Panc1 (cell line): ENCODE measurements at regions not wholly inside any gene's neighbourhood (a gene's known extent, or its start where the extent isn't known, plus 50 kb on each side); places are given as distances from the start of the nearest gene placed in this dataset.

Source experiments
- ATAC-seq: fragments of 200-7000 bp; cut with Tn5 transposase; 2 replicates; pipeline ENCODE4 v1.9.1; 2020; ENCODE audit warnings: mild to moderate bottlenecking, moderate library complexity
- BruUV-seq: library from RNA; stranded (reverse); fragments of 400-500 nt; replicated peaks from 2 replicates; lab custom pipeline; 2021; lab: Mats Ljungman, UMichigan
- CTCF ChIA-PET: fragments of 300-600 bp; sonication (Branson Sonifier 250); formaldehyde crosslinking; loops from one replicate; lab custom pipeline; 2022; ENCODE audit warnings: antibody characterized with exemption; lab: Charles Lee
- POLR2A ChIA-PET: fragments of 300-600 bp; sonication (Branson Sonifier 250); formaldehyde crosslinking; loops from one replicate; lab custom pipeline; 2022; ENCODE audit warnings: antibody characterized with exemption; lab: Charles Lee
- DNase-seq: peaks from one replicate; pipeline ENCODE4 v3.0.0-alpha.2; 2010; ENCODE audit warnings: low read depth, low spot score
- H3K27ac ChIP-seq: 2 replicates; pipeline ENCODE4 v1.5.1; 2011; ENCODE audit warnings: mild to moderate bottlenecking, low read length, inconsistent platforms
- H3K27me3 ChIP-seq: fragments of 200-500 bp; sonication (Bioruptor generic); 2 replicates; pipeline ENCODE4 v1.6.0; 2014; ENCODE audit warnings: low read length, inconsistent platforms; ENCODE audit not compliant: control insufficient read depth, insufficient read depth
- H3K36me3 ChIP-seq: fragments of 200-500 bp; sonication (Bioruptor generic); 2 replicates; pipeline ENCODE4 v1.5.1; 2014; ENCODE audit warnings: inconsistent platforms, mild to moderate bottlenecking, low read length, moderate library complexity; ENCODE audit not compliant: control insufficient read depth, insufficient read depth
- H3K4me1 ChIP-seq: 2 replicates; pipeline ENCODE4 v1.5.1; 2011; ENCODE audit warnings: inconsistent platforms, mild to moderate bottlenecking, low read length, moderate library complexity; ENCODE audit not compliant: control insufficient read depth, insufficient read depth
- H3K4me3 ChIP-seq, 2 experiments: 2 replicates each; pipeline ENCODE4 v1.5.1; 2011 to 2012; ENCODE audit warnings: low read depth in 2 of 2, low read length in 2 of 2, mild to moderate bottlenecking in 2 of 2, inconsistent platforms in 1 of 2, moderate library complexity in 1 of 2
- H3K9me3 ChIP-seq: fragments of 200-500 bp; sonication (Bioruptor generic); 2 replicates; pipeline ENCODE4 v1.5.1; 2014; ENCODE audit warnings: low read depth, mild to moderate bottlenecking, inconsistent platforms, low read length, moderate library complexity; ENCODE audit not compliant: control insufficient read depth, insufficient read depth
- POLR2AphosphoS5 ChIP-seq: IDR thresholded peaks from 2 replicates; pipeline ENCODE4 v1.6.1; 2012; ENCODE audit warnings: mild to moderate bottlenecking, low read depth, low read length, moderate library complexity
- SIN3A ChIP-seq: IDR thresholded peaks from 2 replicates; pipeline ENCODE4 v1.6.1; 2012; ENCODE audit warnings: low read depth, mild to moderate bottlenecking, low read length, moderate library complexity, borderline replicate concordance; ENCODE audit not compliant: insufficient read depth
- TCF7L2 ChIP-seq: IDR thresholded peaks from 2 replicates; pipeline ENCODE4 v1.6.1; 2011; ENCODE audit warnings: mild to moderate bottlenecking, low read depth, low read length, inconsistent platforms
- in situ Hi-C: cut with HindIII; loops from 2 replicates; pipeline ENCODE4 v1.10.0; 2016; ENCODE audit warnings: low sequenced_read_pairs, low pct_unique_long_range_greater_than_20kb
- intact Hi-C: fragments of 100-400 bp; cut with micrococcal nuclease; formaldehyde crosslinking; loops from one replicate; pipeline ENCODE4 v1.10.0; 2022; ENCODE audit not compliant: unreplicated experiment
- TF ChIP-seq, protein P1 (sequence below): fragments of 450-650 bp; IDR thresholded peaks from 2 replicates; pipeline ENCODE4 v1.5.1; 2017; ENCODE audit warnings: mild to moderate bottlenecking
- TF ChIP-seq, protein P2 (sequence below), 2 experiments: IDR thresholded peaks; 2 replicates each; pipeline ENCODE4 v1.6.1; 2011 to 2012; ENCODE audit warnings: low read depth in 2 of 2, control low read depth in 1 of 2, low read length in 1 of 2, mild to moderate bottlenecking in 1 of 2, moderate library complexity in 1 of 2; ENCODE audit not compliant: insufficient read depth in 1 of 2

DNA sequence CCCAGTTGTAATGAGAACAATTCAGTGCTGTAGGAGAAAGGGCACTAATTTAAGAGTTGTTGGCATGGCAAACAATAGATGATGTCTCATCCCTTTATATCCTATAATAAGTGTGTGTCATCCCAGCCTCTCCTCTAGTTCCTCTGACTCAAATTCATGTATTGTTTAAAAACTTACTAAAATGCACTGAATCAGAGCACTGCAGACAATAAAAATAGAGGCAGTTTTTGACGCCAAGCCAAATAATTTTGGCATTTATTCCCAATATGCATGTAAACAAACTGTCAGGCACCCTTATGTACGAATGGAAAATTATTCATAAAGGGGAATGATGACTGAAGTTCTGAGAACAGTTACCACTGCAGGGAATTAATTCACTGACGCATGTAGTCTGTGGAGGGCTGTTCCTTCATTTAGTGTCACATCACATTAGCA lies 57.9 kb upstream of the TMX1 start:
- Histone ChIP-seq H3K4me3 (no peak overlapping the region), H3K27ac (no peak overlapping the region), H3K27me3 (peaks cover 3% of the 10 kb centered on the region; the same call in 1 of the 2 replicates), H3K9me3 (no peaks in the 10 kb centered on the region), H3K4me1 (no peaks in the 10 kb centered on the region), H3K36me3 (no peaks in the 10 kb centered on the region; the same call in 1 of the 2 replicates)
- intact Hi-C loops (no loop called here), in situ Hi-C loops (no loop called here)
- CTCF ChIA-PET: no interaction called here
- BruUV-seq: no TSS peak
- POLR2A ChIA-PET: no interaction called here
- ATAC-seq: no peak
- no peak for DNase-seq
- TF ChIP-seq POLR2AphosphoS5 (no peak), TCF7L2 (no peak), SIN3A (no peak)
- TF ChIP-seq, protein P1, sequence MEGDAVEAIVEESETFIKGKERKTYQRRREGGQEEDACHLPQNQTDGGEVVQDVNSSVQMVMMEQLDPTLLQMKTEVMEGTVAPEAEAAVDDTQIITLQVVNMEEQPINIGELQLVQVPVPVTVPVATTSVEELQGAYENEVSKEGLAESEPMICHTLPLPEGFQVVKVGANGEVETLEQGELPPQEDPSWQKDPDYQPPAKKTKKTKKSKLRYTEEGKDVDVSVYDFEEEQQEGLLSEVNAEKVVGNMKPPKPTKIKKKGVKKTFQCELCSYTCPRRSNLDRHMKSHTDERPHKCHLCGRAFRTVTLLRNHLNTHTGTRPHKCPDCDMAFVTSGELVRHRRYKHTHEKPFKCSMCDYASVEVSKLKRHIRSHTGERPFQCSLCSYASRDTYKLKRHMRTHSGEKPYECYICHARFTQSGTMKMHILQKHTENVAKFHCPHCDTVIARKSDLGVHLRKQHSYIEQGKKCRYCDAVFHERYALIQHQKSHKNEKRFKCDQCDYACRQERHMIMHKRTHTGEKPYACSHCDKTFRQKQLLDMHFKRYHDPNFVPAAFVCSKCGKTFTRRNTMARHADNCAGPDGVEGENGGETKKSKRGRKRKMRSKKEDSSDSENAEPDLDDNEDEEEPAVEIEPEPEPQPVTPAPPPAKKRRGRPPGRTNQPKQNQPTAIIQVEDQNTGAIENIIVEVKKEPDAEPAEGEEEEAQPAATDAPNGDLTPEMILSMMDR: no peak
- TF ChIP-seq, protein P2, sequence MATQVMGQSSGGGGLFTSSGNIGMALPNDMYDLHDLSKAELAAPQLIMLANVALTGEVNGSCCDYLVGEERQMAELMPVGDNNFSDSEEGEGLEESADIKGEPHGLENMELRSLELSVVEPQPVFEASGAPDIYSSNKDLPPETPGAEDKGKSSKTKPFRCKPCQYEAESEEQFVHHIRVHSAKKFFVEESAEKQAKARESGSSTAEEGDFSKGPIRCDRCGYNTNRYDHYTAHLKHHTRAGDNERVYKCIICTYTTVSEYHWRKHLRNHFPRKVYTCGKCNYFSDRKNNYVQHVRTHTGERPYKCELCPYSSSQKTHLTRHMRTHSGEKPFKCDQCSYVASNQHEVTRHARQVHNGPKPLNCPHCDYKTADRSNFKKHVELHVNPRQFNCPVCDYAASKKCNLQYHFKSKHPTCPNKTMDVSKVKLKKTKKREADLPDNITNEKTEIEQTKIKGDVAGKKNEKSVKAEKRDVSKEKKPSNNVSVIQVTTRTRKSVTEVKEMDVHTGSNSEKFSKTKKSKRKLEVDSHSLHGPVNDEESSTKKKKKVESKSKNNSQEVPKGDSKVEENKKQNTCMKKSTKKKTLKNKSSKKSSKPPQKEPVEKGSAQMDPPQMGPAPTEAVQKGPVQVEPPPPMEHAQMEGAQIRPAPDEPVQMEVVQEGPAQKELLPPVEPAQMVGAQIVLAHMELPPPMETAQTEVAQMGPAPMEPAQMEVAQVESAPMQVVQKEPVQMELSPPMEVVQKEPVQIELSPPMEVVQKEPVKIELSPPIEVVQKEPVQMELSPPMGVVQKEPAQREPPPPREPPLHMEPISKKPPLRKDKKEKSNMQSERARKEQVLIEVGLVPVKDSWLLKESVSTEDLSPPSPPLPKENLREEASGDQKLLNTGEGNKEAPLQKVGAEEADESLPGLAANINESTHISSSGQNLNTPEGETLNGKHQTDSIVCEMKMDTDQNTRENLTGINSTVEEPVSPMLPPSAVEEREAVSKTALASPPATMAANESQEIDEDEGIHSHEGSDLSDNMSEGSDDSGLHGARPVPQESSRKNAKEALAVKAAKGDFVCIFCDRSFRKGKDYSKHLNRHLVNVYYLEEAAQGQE (IDR thresholded peaks at IDR 0.05; ENCODE audit: insufficient read depth in 1 of 2, low read depth in 2 of 2, low read length in 1 of 2): no peak

DNA sequence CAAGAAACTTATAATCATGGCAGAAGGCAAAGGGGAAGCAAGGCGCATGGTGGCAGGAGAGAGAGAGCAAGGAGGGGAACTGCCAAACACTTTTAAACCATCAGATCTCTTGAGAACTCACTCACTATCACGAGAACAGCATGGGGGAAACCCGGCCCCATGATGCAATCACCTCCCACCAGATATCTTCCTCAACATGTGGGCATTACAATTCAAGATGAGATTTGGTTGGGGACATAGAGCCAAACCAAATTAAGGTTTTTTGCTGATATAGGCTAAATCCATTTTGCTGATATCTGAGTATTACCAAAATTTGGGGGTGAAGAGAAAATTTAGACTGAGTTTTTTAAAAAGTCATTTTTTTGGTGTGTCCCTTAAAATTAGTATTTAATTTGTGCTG lies 54.9 kb upstream of the TMX1 start:
- ATAC-seq (no peak), DNase-seq (no peak)
- Histone ChIP-seq H3K27me3 (no peaks in the 10 kb centered on the region), H3K4me1 (no peaks in the 10 kb centered on the region), H3K9me3 (no peaks in the 10 kb centered on the region), H3K27ac (no peak overlapping the region), H3K4me3 (no peak overlapping the region), H3K36me3 (no peaks in the 10 kb centered on the region)
- BruUV-seq: no TSS peak
- POLR2A ChIA-PET: no interaction called here
- intact Hi-C loops: no loop called here
- in situ Hi-C loops: no loop called here
- CTCF ChIA-PET: no interaction called here
- no peak for TF ChIP-seq POLR2AphosphoS5
- TF ChIP-seq, protein P1: no peak
- TF ChIP-seq SIN3A: no peak
- TF ChIP-seq, protein P2 (IDR thresholded peaks at IDR 0.05; ENCODE audit: insufficient read depth in 1 of 2, low read depth in 2 of 2, low read length in 1 of 2): no peak
- TF ChIP-seq TCF7L2: no peak
